PC-3 (cell line): ENCODE measurements at regions not wholly inside any gene's neighbourhood (a gene's known extent, or its start where the extent isn't known, plus 50 kb on each side); places are given as distances from the start of the nearest gene placed in this dataset.

ENCODE experiments used
- ATAC-seq: fragments of 200-7000 bp; cut with Tn5 transposase; 2 replicates; pipeline ENCODE4 v1.9.1; 2020; ENCODE audit warnings: mild to moderate bottlenecking, moderate library complexity
- BruUV-seq: library from RNA; stranded (reverse); fragments of 400-500 nt; replicated peaks from 2 replicates; lab custom pipeline; 2021; lab: Mats Ljungman, UMichigan
- CTCF ChIA-PET: fragments of 300-600 bp; sonication (Branson Sonifier 250); formaldehyde crosslinking; loops from one replicate; lab custom pipeline; 2022; ENCODE audit warnings: antibody characterized with exemption; lab: Charles Lee
- POLR2A ChIA-PET: fragments of 300-600 bp; sonication (Branson Sonifier 250); formaldehyde crosslinking; loops from one replicate; lab custom pipeline; 2022; ENCODE audit warnings: antibody characterized with exemption; ENCODE audit not compliant: unreplicated experiment; lab: Charles Lee
- DNase-seq: peaks from one replicate; pipeline ENCODE4 v3.0.0-alpha.2; 2015
- H2AFZ ChIP-seq: fragments of 300-600 bp; sonication (generic); 2 replicates; pipeline ENCODE4 v1.6.0; 2016; ENCODE audit warnings: antibody characterized with exemption, low read length
- H3F3A ChIP-seq: fragments of 300-600 bp; sonication (generic); one replicate; pipeline ENCODE4 v1.6.0; 2017; ENCODE audit warnings: antibody characterized with exemption, low read length, control low read depth, mild to moderate bottlenecking; ENCODE audit not compliant: unreplicated experiment
- H3K27ac ChIP-seq: fragments of 300-600 bp; sonication (generic); 2 replicates; pipeline ENCODE4 v1.5.1; 2016; ENCODE audit warnings: mild to moderate bottlenecking, low read length
- H3K27me3 ChIP-seq: fragments of 300-600 bp; sonication (generic); 2 replicates; pipeline ENCODE4 v1.6.1; 2016; ENCODE audit warnings: low read length, mixed read lengths
- H3K36me3 ChIP-seq: fragments of 300-600 bp; sonication (generic); 2 replicates; pipeline ENCODE4 v1.6.1; 2016; ENCODE audit warnings: low read depth, mixed run types, low read length, mixed read lengths
- H3K4me1 ChIP-seq: fragments of 300-600 bp; sonication (generic); 2 replicates; pipeline ENCODE4 v1.5.1; 2016; ENCODE audit warnings: low read length; ENCODE audit not compliant: insufficient read depth
- H3K4me2 ChIP-seq: fragments of 300-600 bp; sonication (generic); 2 replicates; pipeline ENCODE4 v1.6.0; 2016; ENCODE audit warnings: low read length
- H3K4me3 ChIP-seq: fragments of 300-600 bp; sonication (generic); 2 replicates; pipeline ENCODE4 v1.5.1; 2016; ENCODE audit warnings: mild to moderate bottlenecking, low read length, mixed read lengths
- H3K79me2 ChIP-seq: fragments of 300-600 bp; sonication (generic); 2 replicates; pipeline ENCODE4 v1.6.1; 2017; ENCODE audit warnings: low read length, mixed read lengths
- H3K9ac ChIP-seq: fragments of 300-600 bp; sonication (generic); 2 replicates; pipeline ENCODE4 v1.6.0; 2016; ENCODE audit warnings: mild to moderate bottlenecking, low read length
- H3K9me2 ChIP-seq: fragments of 300-600 bp; sonication (generic); replicated peaks from 2 replicates; pipeline ENCODE4 v1.6.1; 2016; ENCODE audit warnings: mixed run types, low read length, mixed read lengths
- H3K9me3 ChIP-seq: fragments of 300-600 bp; sonication (generic); 2 replicates; pipeline ENCODE4 v1.6.1; 2016; ENCODE audit warnings: low read length, mixed read lengths
- H4K20me1 ChIP-seq: fragments of 300-600 bp; sonication (generic); 2 replicates; pipeline ENCODE4 v1.6.1; 2016; ENCODE audit warnings: low read length, mixed read lengths
- CTCF ChIP-seq: fragments of 300-600 bp; sonication (generic); conservative IDR thresholded peaks from 2 replicates; pipeline ENCODE4 v1.5.1; 2017; ENCODE audit warnings: antibody characterized with exemption, low read depth, mild to moderate bottlenecking, low read length
- EZH2 ChIP-seq: fragments of 300-600 bp; sonication (generic); IDR thresholded peaks from one replicate; pipeline ENCODE4 v1.6.1; 2017; ENCODE audit warnings: antibody characterized with exemption, mild to moderate bottlenecking, low read length; ENCODE audit not compliant: unreplicated experiment
- EZH2phosphoT487 ChIP-seq: fragments of 300-600 bp; sonication (generic); IDR thresholded peaks from 2 replicates; pipeline ENCODE4 v1.6.1; 2018; ENCODE audit warnings: mild to moderate bottlenecking, antibody characterized with exemption, low read length, borderline replicate concordance
- intact Hi-C: fragments of 100-400 bp; cut with micrococcal nuclease; formaldehyde crosslinking; loops from 2 replicates; pipeline ENCODE4 v1.9.0; 2023

DNA sequence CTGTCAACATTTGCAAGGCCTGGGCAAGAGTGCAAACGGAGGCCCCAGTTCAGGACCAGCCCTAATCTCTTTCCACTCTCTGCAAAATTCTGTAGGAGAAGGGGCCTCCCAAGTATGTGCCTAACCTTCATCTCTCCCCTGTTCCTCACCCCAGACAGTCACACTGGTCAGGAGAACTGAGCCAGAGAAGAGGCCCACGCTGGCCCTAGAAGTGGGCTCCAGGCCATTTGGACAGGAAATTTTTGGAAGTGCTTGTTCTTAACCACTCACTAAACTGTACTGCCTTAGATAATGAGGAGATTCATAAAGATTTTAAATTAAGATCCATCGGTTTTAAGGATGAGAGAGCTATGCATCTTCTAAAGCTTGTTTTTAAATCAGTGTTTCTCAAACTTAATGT is 129.7 kb upstream of the ADGRL2 start:
- no peaks in the 10 kb centered on the region for H3K9me3 ChIP-seq
- no peak overlapping the region for H3K9ac ChIP-seq
- DNase-seq (no peak), ATAC-seq (no peak)
- POLR2A ChIA-PET = no interaction called here
- H3K4me1 ChIP-seq = peaks cover 3% of the 10 kb centered on the region; the same call in 1 of the 2 replicates
- TF ChIP-seq EZH2phosphoT487 = no peak
- no peak for TF ChIP-seq CTCF
- no peak for TF ChIP-seq EZH2
- H3K4me3 ChIP-seq = no peak overlapping the region
- no peak overlapping the region for H2AFZ ChIP-seq
- no peak overlapping the region for H3K27ac ChIP-seq
- intact Hi-C loops = no loop called here
- no peaks in the 10 kb centered on the region for H4K20me1 ChIP-seq
- H3K4me2 ChIP-seq = no peak overlapping the region
- no TSS peak for BruUV-seq
- CTCF ChIA-PET = interaction anchor here (1.4 kb wide), 1 partner anchor 120 kb away, joined by 5 read pairs; no protein-coding TSS in a partner anchor
- no peaks in the 10 kb centered on the region for H3K27me3 ChIP-seq
- no peaks in the 10 kb centered on the region for H3F3A ChIP-seq
- H3K9me2 ChIP-seq = no peaks in the 10 kb centered on the region
- H3K79me2 ChIP-seq = no peaks in the 10 kb centered on the region
- no peaks in the 10 kb centered on the region for H3K36me3 ChIP-seq

DNA sequence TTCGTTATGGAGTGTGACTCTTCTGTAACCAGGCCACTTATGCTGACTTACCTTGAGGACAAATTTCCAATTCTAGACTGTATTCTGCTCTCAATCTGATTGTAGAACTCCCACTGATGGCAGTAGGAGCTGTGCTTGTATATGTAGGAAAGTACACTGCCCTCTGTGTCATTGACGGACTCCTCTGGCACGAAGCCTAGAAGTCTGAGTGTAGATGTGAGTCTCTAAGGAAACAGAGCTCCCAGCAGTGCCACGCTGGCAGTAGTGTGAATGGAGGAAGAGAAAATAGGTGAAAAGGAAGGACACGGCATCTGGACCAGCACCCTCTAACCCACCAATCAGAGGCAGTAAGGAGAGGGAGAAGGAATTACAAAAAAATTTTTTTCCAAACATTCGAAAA is 130.4 kb upstream of the ADGRL2 start:
- H3K36me3 ChIP-seq = no peaks in the 10 kb centered on the region
- H3K9me2 ChIP-seq = no peaks in the 10 kb centered on the region
- no peaks in the 10 kb centered on the region for H3K9me3 ChIP-seq
- H3K4me1 ChIP-seq = peaks cover 3% of the 10 kb centered on the region; the same call in 1 of the 2 replicates
- no peak overlapping the region for H3K4me2 ChIP-seq
- ATAC-seq = peak; percentile 100
- no peak overlapping the region for H3K4me3 ChIP-seq
- intact Hi-C loops = no loop called here
- H4K20me1 ChIP-seq = no peaks in the 10 kb centered on the region
- no peaks in the 10 kb centered on the region for H3K79me2 ChIP-seq
- H3F3A ChIP-seq = no peaks in the 10 kb centered on the region
- peak; percentile 96 for DNase-seq
- no peaks in the 10 kb centered on the region for H3K27me3 ChIP-seq
- no peak overlapping the region for H3K9ac ChIP-seq
- ChIA-PET CTCF (interaction anchor here (0.9 to 1.4 kb wide), 2 partner anchors 33 to 120 kb away, joined by 4 to 5 read pairs; no protein-coding TSS in a partner anchor), POLR2A (no interaction called here)
- no peak for TF ChIP-seq EZH2
- TF ChIP-seq EZH2phosphoT487 = no peak
- TF ChIP-seq CTCF = no peak
- BruUV-seq = no TSS peak
- no peak overlapping the region for H2AFZ ChIP-seq
- no peak overlapping the region for H3K27ac ChIP-seq

DNA sequence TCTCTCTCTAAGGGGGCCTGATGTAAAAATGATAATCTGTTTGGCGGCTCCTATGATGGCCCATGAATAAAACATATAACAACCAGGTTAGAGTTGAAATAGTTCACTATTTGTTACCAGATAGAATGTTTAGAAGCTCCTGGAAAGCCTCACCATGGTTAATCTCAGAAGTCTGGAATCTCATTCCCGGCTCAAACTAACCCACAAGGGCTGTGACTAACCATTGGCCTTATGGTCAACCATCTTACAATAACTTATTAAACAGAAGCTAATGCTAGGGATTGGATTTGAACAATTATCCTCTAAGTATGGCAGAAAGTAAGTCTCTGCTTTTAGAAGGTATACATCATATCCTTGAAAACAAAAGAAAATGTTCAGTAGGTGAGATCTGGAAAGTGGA is 134.1 kb upstream of the ADGRL2 start:
- no TSS peak for BruUV-seq
- CTCF ChIA-PET = no interaction called here
- no peak for DNase-seq

More for the DNA sequence above, 134.1 kb upstream of the ADGRL2 start:
- TF ChIP-seq CTCF (no peak), EZH2phosphoT487 (no peak), EZH2 (no peak)
- Histone ChIP-seq H3K9me2 (no peaks in the 10 kb centered on the region), H3K4me1 (peaks cover 3% of the 10 kb centered on the region; the same call in 1 of the 2 replicates), H2AFZ (no peak overlapping the region), H3K27me3 (no peaks in the 10 kb centered on the region), H3K27ac (no peak overlapping the region), H3K9ac (no peak overlapping the region), H3K79me2 (no peaks in the 10 kb centered on the region), H3K9me3 (no peaks in the 10 kb centered on the region), H3F3A (no peaks in the 10 kb centered on the region), H3K36me3 (no peaks in the 10 kb centered on the region), H3K4me2 (no peak overlapping the region), H3K4me3 (no peak overlapping the region), H4K20me1 (no peaks in the 10 kb centered on the region)
- POLR2A ChIA-PET = no interaction called here
- no peak for ATAC-seq
- intact Hi-C loops = no loop called here
